Erythroblast (primary cell): ENCODE measurements at regions not wholly inside any gene's neighbourhood (a gene's known extent, or its start where the extent isn't known, plus 50 kb on each side); places are given as distances from the start of the nearest gene placed in this dataset.

Source experiments
- GATA1 ChIP-seq: IDR thresholded peaks from 2 replicates; pipeline ENCODE4 v1.6.1; 2011; ENCODE audit warnings: low read depth, mild to moderate bottlenecking, control low read depth, low read length, moderate library complexity
- POLR2A ChIP-seq: IDR thresholded peaks from 2 replicates; pipeline ENCODE4 v1.6.1; 2011; ENCODE audit warnings: mild to moderate bottlenecking, low read length

GRCh38 chr5:176747670-176748072 lies 62.7 kb upstream of the UNC5A start:
- TF ChIP-seq POLR2A (no peak), GATA1 (no peak)
